ENCODE measurements at regions not wholly inside any gene's neighbourhood (a gene's known extent, or its start where the extent isn't known, plus 50 kb on each side); places are given as distances from the start of the nearest gene placed in this dataset.

DNA sequence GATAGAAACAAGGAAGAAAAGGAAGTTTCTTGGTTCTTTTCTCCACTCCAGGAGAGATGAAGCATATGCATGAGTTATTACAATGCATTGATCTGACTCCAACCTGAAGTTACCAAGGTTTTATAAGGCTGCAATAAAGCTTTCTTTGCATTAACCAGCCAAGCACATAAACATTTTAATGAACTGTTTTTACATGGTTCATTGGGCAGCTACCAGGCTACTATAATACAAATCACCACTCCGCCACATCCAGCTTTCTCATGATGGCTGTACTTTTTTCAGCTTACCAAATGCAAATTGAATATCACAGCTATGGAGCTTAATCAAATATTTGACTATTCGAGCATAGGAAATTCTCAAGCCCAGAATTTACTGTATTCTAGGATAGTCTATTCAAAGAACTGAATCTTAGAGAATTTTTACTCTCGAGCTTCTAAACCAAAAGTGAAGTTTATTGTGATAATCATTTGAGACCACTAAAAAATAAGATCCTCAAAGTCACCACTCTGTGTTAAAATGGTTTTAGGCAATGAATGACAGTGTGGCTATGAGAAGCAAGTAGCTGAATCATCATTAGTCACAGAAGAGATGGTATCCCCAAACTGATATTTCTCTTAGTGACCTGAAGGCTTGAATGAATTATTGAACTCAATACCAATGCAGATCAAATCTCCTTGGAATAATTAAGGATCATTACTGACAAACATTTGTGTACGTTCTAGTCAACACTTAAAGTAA, 58.6 kb upstream of the ZNF281 start:
- no peak overlapping the region for H3K27ac ChIP-seq
- no peaks in the 10 kb centered on the region for H3K27me3 ChIP-seq
- no peaks in the 10 kb centered on the region for H3K4me1 ChIP-seq
- H3K36me3 ChIP-seq = no peaks in the 10 kb centered on the region
- TF ChIP-seq, protein P1, sequence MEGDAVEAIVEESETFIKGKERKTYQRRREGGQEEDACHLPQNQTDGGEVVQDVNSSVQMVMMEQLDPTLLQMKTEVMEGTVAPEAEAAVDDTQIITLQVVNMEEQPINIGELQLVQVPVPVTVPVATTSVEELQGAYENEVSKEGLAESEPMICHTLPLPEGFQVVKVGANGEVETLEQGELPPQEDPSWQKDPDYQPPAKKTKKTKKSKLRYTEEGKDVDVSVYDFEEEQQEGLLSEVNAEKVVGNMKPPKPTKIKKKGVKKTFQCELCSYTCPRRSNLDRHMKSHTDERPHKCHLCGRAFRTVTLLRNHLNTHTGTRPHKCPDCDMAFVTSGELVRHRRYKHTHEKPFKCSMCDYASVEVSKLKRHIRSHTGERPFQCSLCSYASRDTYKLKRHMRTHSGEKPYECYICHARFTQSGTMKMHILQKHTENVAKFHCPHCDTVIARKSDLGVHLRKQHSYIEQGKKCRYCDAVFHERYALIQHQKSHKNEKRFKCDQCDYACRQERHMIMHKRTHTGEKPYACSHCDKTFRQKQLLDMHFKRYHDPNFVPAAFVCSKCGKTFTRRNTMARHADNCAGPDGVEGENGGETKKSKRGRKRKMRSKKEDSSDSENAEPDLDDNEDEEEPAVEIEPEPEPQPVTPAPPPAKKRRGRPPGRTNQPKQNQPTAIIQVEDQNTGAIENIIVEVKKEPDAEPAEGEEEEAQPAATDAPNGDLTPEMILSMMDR (IDR thresholded peaks at IDR 0.05) = no peak
- H3K9me3 ChIP-seq = no peaks in the 10 kb centered on the region
- no peak for DNase-seq (ENCODE audit: low spot score)
- no peak overlapping the region for H3K4me3 ChIP-seq

DNA sequence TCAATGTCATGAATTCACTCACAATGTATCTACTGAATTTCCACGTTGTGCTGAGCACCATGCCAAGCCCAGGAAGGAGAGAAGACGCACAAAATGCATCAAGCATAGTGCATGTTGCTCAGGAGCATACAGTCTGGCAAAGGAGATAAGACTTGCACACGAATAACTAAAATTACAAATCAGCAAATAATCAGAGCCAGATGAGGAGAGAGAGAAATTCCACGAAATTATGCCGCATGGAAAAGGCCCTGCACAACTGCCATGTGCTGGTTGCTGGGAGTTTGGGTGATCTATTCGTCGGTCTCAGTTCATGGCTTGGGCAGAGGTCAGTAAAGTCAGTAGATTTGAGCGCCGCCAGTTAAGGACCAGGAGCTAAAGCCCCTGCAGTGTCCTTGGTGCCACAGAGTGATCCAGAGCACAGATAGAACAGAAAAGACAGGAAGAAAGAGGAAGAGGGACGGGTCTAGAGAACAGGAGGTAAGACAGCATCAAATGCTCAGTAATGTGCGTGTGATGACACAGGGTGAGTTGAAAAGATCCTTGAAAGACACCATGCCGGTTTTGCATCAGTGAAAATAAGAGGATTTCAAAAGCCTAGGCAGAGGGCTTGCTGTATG, 55.1 kb upstream of the ZNF281 start:
- Histone ChIP-seq H3K27me3 (no peaks in the 10 kb centered on the region), H3K27ac (no peak overlapping the region), H3K4me3 (no peak overlapping the region), H3K9me3 (no peaks in the 10 kb centered on the region), H3K36me3 (no peaks in the 10 kb centered on the region), H3K4me1 (no peaks in the 10 kb centered on the region)
- TF ChIP-seq, protein P1 (IDR thresholded peaks at IDR 0.05) = no peak
- DNase-seq (ENCODE audit: low spot score) = no peak
